OCI-LY1 (cell line): ENCODE measurements at regions not wholly inside any gene's neighbourhood (a gene's known extent, or its start where the extent isn't known, plus 50 kb on each side); places are given as distances from the start of the nearest gene placed in this dataset.

Experiments
- H2AFZ ChIP-seq: fragments of 200-600 bp; sonication (generic), shearing (Covaris generic); 2 replicates; pipeline ENCODE4 v1.6.0; 2014; ENCODE audit warnings: antibody characterized with exemption, mild to moderate bottlenecking, low read length
- H3F3A ChIP-seq: fragments of 200-600 bp; sonication (generic), shearing (Covaris generic); 2 replicates; pipeline ENCODE4 v1.6.0; 2014; ENCODE audit warnings: mild to moderate bottlenecking, antibody characterized with exemption, low read length, moderate library complexity; ENCODE audit not compliant: insufficient read depth
- H3K27ac ChIP-seq: fragments of 200-600 bp; sonication (generic); 2 replicates; pipeline ENCODE4 v1.5.1; 2014; ENCODE audit warnings: low read length, mixed run types, mild to moderate bottlenecking, low read depth; ENCODE audit not compliant: poor library complexity, severe bottlenecking
- H3K27me3 ChIP-seq: fragments of 200-600 bp; sonication (generic); 2 replicates; pipeline ENCODE4 v1.6.0; 2014; ENCODE audit warnings: antibody characterized with exemption, mild to moderate bottlenecking, low read length, moderate library complexity; ENCODE audit not compliant: insufficient read depth
- H3K36me3 ChIP-seq: fragments of 200-600 bp; sonication (generic); 2 replicates; pipeline ENCODE4 v1.6.1; 2014; ENCODE audit warnings: mild to moderate bottlenecking, antibody characterized with exemption, low read length, moderate library complexity, mixed read lengths; ENCODE audit not compliant: insufficient read depth
- H3K4me1 ChIP-seq: fragments of 200-600 bp; sonication (generic); 2 replicates; pipeline ENCODE4 v1.5.1; 2014; ENCODE audit warnings: mild to moderate bottlenecking, low read length, moderate library complexity; ENCODE audit not compliant: insufficient read depth, severe bottlenecking
- H3K4me2 ChIP-seq: fragments of 200-600 bp; sonication (generic), shearing (Covaris generic); 2 replicates; pipeline ENCODE4 v1.6.1; 2014; ENCODE audit warnings: low read length
- H3K4me3 ChIP-seq: fragments of 200-600 bp; sonication (generic); 2 replicates; pipeline ENCODE4 v1.5.1; 2014; ENCODE audit warnings: low read length, low read depth, mild to moderate bottlenecking, mixed read lengths; ENCODE audit not compliant: poor library complexity, severe bottlenecking
- H3K79me2 ChIP-seq: fragments of 200-600 bp; shearing (Covaris generic); 2 replicates; pipeline ENCODE4 v1.6.1; 2016; ENCODE audit warnings: mixed run types, low read length, mixed read lengths; ENCODE audit not compliant: insufficient read depth
- H3K9ac ChIP-seq: fragments of 200-600 bp; sonication (generic), shearing (Covaris generic); 2 replicates; pipeline ENCODE4 v1.6.1; 2014; ENCODE audit warnings: mild to moderate bottlenecking, low read length, mixed read lengths
- H3K9me2 ChIP-seq: fragments of 200-600 bp; sonication (generic), shearing (Covaris generic); 2 replicates; pipeline ENCODE4 v1.6.1; 2014; ENCODE audit warnings: low read depth, mild to moderate bottlenecking, low read length, mixed read lengths
- H3K9me3 ChIP-seq: fragments of 200-600 bp; shearing (Covaris generic); 2 replicates; pipeline ENCODE4 v1.6.1; 2014; ENCODE audit warnings: low read length, mixed read lengths
- H4K20me1 ChIP-seq: fragments of 200-600 bp; sonication (generic), shearing (Covaris generic); 2 replicates; pipeline ENCODE4 v1.6.0; 2016; ENCODE audit warnings: mild to moderate bottlenecking, low read length; ENCODE audit not compliant: insufficient read depth
- CTCF ChIP-seq: fragments of 200-600 bp; sonication (generic), shearing (Covaris generic); IDR thresholded peaks from 2 replicates; pipeline ENCODE4 v1.5.1; 2017; ENCODE audit warnings: mild to moderate bottlenecking, antibody characterized with exemption, low read length, moderate library complexity, mixed read lengths
- EZH2 ChIP-seq: fragments of 200-600 bp; sonication (generic), shearing (Covaris generic); IDR thresholded peaks from 2 replicates; pipeline ENCODE4 v1.8.0; 2017; ENCODE audit warnings: borderline replicate concordance, mixed run types, mild to moderate bottlenecking, antibody characterized with exemption, low read length, moderate library complexity, mixed read lengths

- no peaks in the 10 kb centered on the region for H3F3A ChIP-seq
- H3K36me3 ChIP-seq = no peaks in the 10 kb centered on the region
- H3K9me2 ChIP-seq = no peaks in the 10 kb centered on the region
- H3K27me3 ChIP-seq = no peaks in the 10 kb centered on the region
- H2AFZ ChIP-seq = no peak overlapping the region
- no peak overlapping the region for H3K4me2 ChIP-seq
- no peaks in the 10 kb centered on the region for H3K4me1 ChIP-seq
- H4K20me1 ChIP-seq = no peaks in the 10 kb centered on the region
- no peaks in the 10 kb centered on the region for H3K79me2 ChIP-seq
- H3K4me3 ChIP-seq = no peak overlapping the region
- no peaks in the 10 kb centered on the region for H3K9me3 ChIP-seq
- H3K9ac ChIP-seq = no peak overlapping the region
- TF ChIP-seq CTCF = peak; percentile 55
- TF ChIP-seq EZH2 = no peak
- H3K27ac ChIP-seq = no peak overlapping the region
Measured at GRCh38 chr3:81173514-81173913, 587.9 kb downstream of the GBE1 start.

- no peaks in the 10 kb centered on the region for H3K36me3 ChIP-seq
- H3K4me3 ChIP-seq = no peak overlapping the region
- no peak overlapping the region for H2AFZ ChIP-seq
- no peak overlapping the region for H3K4me2 ChIP-seq
- no peak overlapping the region for H3K9ac ChIP-seq
- H4K20me1 ChIP-seq = no peaks in the 10 kb centered on the region
- H3K27ac ChIP-seq = no peak overlapping the region
- H3K9me3 ChIP-seq = no peaks in the 10 kb centered on the region
- no peaks in the 10 kb centered on the region for H3K79me2 ChIP-seq
- no peaks in the 10 kb centered on the region for H3K4me1 ChIP-seq
- TF ChIP-seq CTCF = no peak
- H3K27me3 ChIP-seq = no peaks in the 10 kb centered on the region
- no peaks in the 10 kb centered on the region for H3K9me2 ChIP-seq
- no peaks in the 10 kb centered on the region for H3F3A ChIP-seq
Measured at GRCh38 chr3:81170298-81170697, 591.1 kb downstream of the GBE1 start.

- Histone ChIP-seq H3K27me3 (no peaks in the 10 kb centered on the region), H4K20me1 (no peaks in the 10 kb centered on the region), H3K79me2 (no peaks in the 10 kb centered on the region), H3K9me3 (no peaks in the 10 kb centered on the region), H3K9me2 (no peaks in the 10 kb centered on the region), H3K36me3 (no peaks in the 10 kb centered on the region), H3K9ac (no peak overlapping the region), H3K27ac (no peak overlapping the region), H3K4me3 (no peak overlapping the region), H3F3A (no peaks in the 10 kb centered on the region), H3K4me2 (no peak overlapping the region), H2AFZ (no peak overlapping the region), H3K4me1 (no peaks in the 10 kb centered on the region)
- TF ChIP-seq EZH2 = no peak
- TF ChIP-seq CTCF = no peak
Measured at GRCh38 chr3:81164806-81165205, 596.6 kb downstream of the GBE1 start.
